IMR-90 (cell line): ENCODE measurements at regions not wholly inside any gene's neighbourhood (a gene's known extent, or its start where the extent isn't known, plus 50 kb on each side); places are given as distances from the start of the nearest gene placed in this dataset.

Experiments
- POLR2A ChIP-seq: IDR thresholded peaks from 2 replicates; pipeline ENCODE4 v1.6.1; 2012; ENCODE audit warnings: mild to moderate bottlenecking, low read depth, low read length
- TF ChIP-seq, protein P1 (sequence below): conservative IDR thresholded peaks from 2 replicates; pipeline ENCODE4 v1.5.1; 2012; ENCODE audit warnings: mild to moderate bottlenecking, low read depth, low read length, improper control_type of control experiment
- TF ChIP-seq, protein P2 (sequence below): fragments of 150-350 bp; IDR thresholded peaks from 2 replicates; pipeline ENCODE4 v1.6.1; 2016; ENCODE audit warnings: low read depth, mild to moderate bottlenecking, low read length, moderate library complexity, borderline replicate concordance

DNA sequence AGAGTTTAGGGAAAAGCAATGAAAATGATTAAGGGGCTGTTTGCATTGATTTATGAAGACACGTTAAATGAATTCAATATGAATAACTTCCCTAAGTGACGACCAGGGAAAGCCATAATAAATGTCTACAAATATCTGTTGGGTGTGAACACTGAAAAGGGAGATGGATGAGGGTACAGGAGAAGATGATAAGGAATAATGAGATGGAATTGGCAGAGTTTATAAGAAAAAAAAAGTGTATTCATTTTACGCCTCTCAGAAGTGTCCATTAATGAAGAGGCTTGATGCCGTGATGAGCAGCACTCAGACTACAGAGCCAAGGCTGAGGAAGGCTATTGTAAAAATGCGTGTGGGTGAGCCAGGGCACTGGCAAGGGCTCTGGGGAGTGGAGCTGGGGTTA is 346.7 kb upstream of the AKR1E2 start:
- TF ChIP-seq, protein P1, sequence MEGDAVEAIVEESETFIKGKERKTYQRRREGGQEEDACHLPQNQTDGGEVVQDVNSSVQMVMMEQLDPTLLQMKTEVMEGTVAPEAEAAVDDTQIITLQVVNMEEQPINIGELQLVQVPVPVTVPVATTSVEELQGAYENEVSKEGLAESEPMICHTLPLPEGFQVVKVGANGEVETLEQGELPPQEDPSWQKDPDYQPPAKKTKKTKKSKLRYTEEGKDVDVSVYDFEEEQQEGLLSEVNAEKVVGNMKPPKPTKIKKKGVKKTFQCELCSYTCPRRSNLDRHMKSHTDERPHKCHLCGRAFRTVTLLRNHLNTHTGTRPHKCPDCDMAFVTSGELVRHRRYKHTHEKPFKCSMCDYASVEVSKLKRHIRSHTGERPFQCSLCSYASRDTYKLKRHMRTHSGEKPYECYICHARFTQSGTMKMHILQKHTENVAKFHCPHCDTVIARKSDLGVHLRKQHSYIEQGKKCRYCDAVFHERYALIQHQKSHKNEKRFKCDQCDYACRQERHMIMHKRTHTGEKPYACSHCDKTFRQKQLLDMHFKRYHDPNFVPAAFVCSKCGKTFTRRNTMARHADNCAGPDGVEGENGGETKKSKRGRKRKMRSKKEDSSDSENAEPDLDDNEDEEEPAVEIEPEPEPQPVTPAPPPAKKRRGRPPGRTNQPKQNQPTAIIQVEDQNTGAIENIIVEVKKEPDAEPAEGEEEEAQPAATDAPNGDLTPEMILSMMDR = no peak
- TF ChIP-seq, protein P2, sequence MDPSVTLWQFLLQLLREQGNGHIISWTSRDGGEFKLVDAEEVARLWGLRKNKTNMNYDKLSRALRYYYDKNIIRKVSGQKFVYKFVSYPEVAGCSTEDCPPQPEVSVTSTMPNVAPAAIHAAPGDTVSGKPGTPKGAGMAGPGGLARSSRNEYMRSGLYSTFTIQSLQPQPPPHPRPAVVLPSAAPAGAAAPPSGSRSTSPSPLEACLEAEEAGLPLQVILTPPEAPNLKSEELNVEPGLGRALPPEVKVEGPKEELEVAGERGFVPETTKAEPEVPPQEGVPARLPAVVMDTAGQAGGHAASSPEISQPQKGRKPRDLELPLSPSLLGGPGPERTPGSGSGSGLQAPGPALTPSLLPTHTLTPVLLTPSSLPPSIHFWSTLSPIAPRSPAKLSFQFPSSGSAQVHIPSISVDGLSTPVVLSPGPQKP = no peak
- no peak for TF ChIP-seq POLR2A
